HCT116 (cell line): ENCODE measurements at regions not wholly inside any gene's neighbourhood (a gene's known extent, or its start where the extent isn't known, plus 50 kb on each side); places are given as distances from the start of the nearest gene placed in this dataset.

Experiments
- ATAC-seq: fragments of 200-7000 bp; cut with Tn5 transposase; 2 replicates; pipeline ENCODE4 v1.9.1; 2020; ENCODE audit warnings: mild to moderate bottlenecking, moderate library complexity
- BruUV-seq: library from RNA; stranded (reverse); fragments of 400-500 nt; replicated peaks from 2 replicates; lab custom pipeline; 2021; lab: Mats Ljungman, UMichigan
- CTCF ChIA-PET: fragments of 300-600 bp; sonication (Branson Sonifier 250); formaldehyde crosslinking; loops from one replicate; lab custom pipeline; 2021; ENCODE audit warnings: antibody characterized with exemption; lab: Charles Lee
- POLR2A ChIA-PET: fragments of 300-600, 350-600 bp; sonication (Branson Sonifier 250); formaldehyde crosslinking; loops from one replicate; lab custom pipeline; 2021; ENCODE audit warnings: antibody characterized with exemption; lab: Charles Lee
- RAD21 ChIA-PET, 2 experiments: fragments of 300-600 bp; sonication (Branson Sonifier 250); formaldehyde crosslinking; loops; one replicate each; lab custom pipeline; 2023; ENCODE audit warnings: low total read pairs in 2 of 2; ENCODE audit not compliant: uncharacterized antibody in 2 of 2, unreplicated experiment in 2 of 2, low non-redundant PET in 1 of 2; lab: Charles Lee
- DNase-seq: peaks from one replicate; pipeline ENCODE4 v3.0.0-alpha.2; 2010; ENCODE audit warnings: low read depth, low spot score
- H2AFZ ChIP-seq: fragments of 200-600 bp; shearing (Covaris generic), sonication (generic); 2 replicates; pipeline ENCODE4 v1.6.1; 2017; ENCODE audit warnings: low read depth, mixed run types, mixed read lengths, antibody characterized with exemption, low read length; ENCODE audit not compliant: poor library complexity, severe bottlenecking
- H3K27ac ChIP-seq: 2 replicates; pipeline ENCODE4 v1.5.1; 2012; ENCODE audit warnings: low read depth, low read length
- H3K27me3 ChIP-seq: fragments of 200-600 bp; sonication (generic); 2 replicates; pipeline ENCODE4 v1.6.1; 2016; ENCODE audit warnings: mixed run types, low read length, mixed read lengths; ENCODE audit not compliant: insufficient read depth
- H3K36me3 ChIP-seq, 2 experiments: fragments of 200-500 bp in 1 of 2; fragments of 200-600 bp in 1 of 2; sonication (Bioruptor generic) in 1 of 2; sonication (generic) in 1 of 2; 2 replicates each; pipeline versions ENCODE4 v1.5.1 to v1.6.1; 2014 to 2016; ENCODE audit warnings: low read length in 2 of 2, inconsistent platforms in 1 of 2, mixed read lengths in 1 of 2, mixed run types in 1 of 2; ENCODE audit not compliant: insufficient read depth in 2 of 2, control insufficient read depth in 1 of 2
- H3K4me1 ChIP-seq, 2 experiments: fragments of 200-600 bp in 1 of 2; sonication (generic) in 1 of 2; 2 replicates each; pipeline versions ENCODE4 v1.5.1 to v1.6.1; 2012 to 2017; ENCODE audit warnings: low read length in 2 of 2, inconsistent platforms in 1 of 2, mild to moderate bottlenecking in 1 of 2, mixed read lengths in 1 of 2, mixed run types in 1 of 2, moderate library complexity in 1 of 2; ENCODE audit not compliant: insufficient read depth in 2 of 2, control insufficient read depth in 1 of 2
- H3K4me2 ChIP-seq: fragments of 200-600 bp; sonication (generic); 2 replicates; pipeline ENCODE4 v1.6.1; 2017; ENCODE audit warnings: mixed run types, low read length, mixed read lengths
- H3K4me3 ChIP-seq, 2 experiments: fragments of 200-600 bp in 1 of 2; sonication (generic) in 1 of 2; replicated peaks in 1 of 2; 2 replicates each; pipeline ENCODE4 v1.5.1; 2011 to 2016; ENCODE audit warnings: low read length in 2 of 2, control low read depth in 1 of 2, low read depth in 1 of 2, mild to moderate bottlenecking in 1 of 2, mixed read lengths in 1 of 2, mixed run types in 1 of 2
- H3K79me2 ChIP-seq: fragments of 200-600 bp; sonication (generic); 2 replicates; pipeline ENCODE4 v1.6.1; 2017; ENCODE audit warnings: mild to moderate bottlenecking, mixed run types, low read length, moderate library complexity, mixed read lengths; ENCODE audit not compliant: insufficient read depth
- H3K9ac ChIP-seq: fragments of 200-600 bp; sonication (generic); 2 replicates; pipeline ENCODE4 v1.6.1; 2016; ENCODE audit warnings: low read length, mixed read lengths
- H3K9me2 ChIP-seq: fragments of 200-600 bp; sonication (generic), shearing (Covaris generic); 2 replicates; pipeline ENCODE4 v1.6.1; 2017; ENCODE audit warnings: mixed run types, mild to moderate bottlenecking, moderate library complexity; ENCODE audit not compliant: insufficient read depth
- H3K9me3 ChIP-seq, 2 experiments: fragments of 200-500 bp in 1 of 2; fragments of 200-600 bp in 1 of 2; sonication (Bioruptor generic) in 1 of 2; sonication (generic) in 1 of 2; 2 replicates each; pipeline ENCODE4 v1.6.1; 2014 to 2017; ENCODE audit warnings: low read length in 2 of 2, mixed read lengths in 2 of 2, inconsistent platforms in 1 of 2, low read depth in 1 of 2, mild to moderate bottlenecking in 1 of 2, mixed run types in 1 of 2, moderate library complexity in 1 of 2; ENCODE audit not compliant: control insufficient read depth in 1 of 2, insufficient read depth in 1 of 2
- H4K20me1 ChIP-seq: fragments of 200-600 bp; sonication (generic), shearing (Covaris generic); 2 replicates; pipeline ENCODE4 v1.6.1; 2017; ENCODE audit warnings: mixed run types, mild to moderate bottlenecking, moderate library complexity; ENCODE audit not compliant: insufficient read depth
- ATF3 ChIP-seq: IDR thresholded peaks from 2 replicates; pipeline ENCODE4 v1.6.1; 2012
- CBX3 ChIP-seq: IDR thresholded peaks from 2 replicates; pipeline ENCODE4 v1.6.1; 2012; ENCODE audit warnings: low read depth
- CEBPB ChIP-seq: IDR thresholded peaks from 2 replicates; pipeline ENCODE4 v1.6.1; 2012; ENCODE audit warnings: low read depth
- CTCF ChIP-seq, 3 experiments: fragments of 200-600 bp in 1 of 3; sonication (generic) in 1 of 3; IDR thresholded peaks in 2 of 3; conservative IDR thresholded peaks in 1 of 3; 2 replicates each; pipeline ENCODE4 v1.5.1; 2012 to 2017; ENCODE audit warnings: low read depth in 2 of 3, low read length in 2 of 3, antibody characterized with exemption in 1 of 3, borderline replicate concordance in 1 of 3, control low read depth in 1 of 3, mild to moderate bottlenecking in 1 of 3, mixed read lengths in 1 of 3, mixed run types in 1 of 3, moderate library complexity in 1 of 3; ENCODE audit not compliant: insufficient read depth in 1 of 3
- EGR1 ChIP-seq: IDR thresholded peaks from 2 replicates; pipeline ENCODE4 v1.6.1; 2012; ENCODE audit warnings: low read depth
- ELF1 ChIP-seq: IDR thresholded peaks from 2 replicates; pipeline ENCODE4 v1.6.1; 2012; ENCODE audit warnings: low read depth, borderline replicate concordance
- EZH2 ChIP-seq: fragments of 200-600 bp; sonication (generic); IDR thresholded peaks from 2 replicates; pipeline ENCODE4 v1.6.1; 2017; ENCODE audit warnings: antibody characterized with exemption, mixed run types
- EZH2phosphoT487 ChIP-seq: fragments of 200-600 bp; IDR thresholded peaks from 2 replicates; pipeline ENCODE4 v1.6.1; 2018; ENCODE audit warnings: antibody characterized with exemption, borderline replicate concordance
- FOSL1 ChIP-seq: IDR thresholded peaks from 2 replicates; pipeline ENCODE4 v1.6.1; 2012; ENCODE audit warnings: low read depth
- JUND ChIP-seq: IDR thresholded peaks from 2 replicates; pipeline ENCODE4 v1.6.1; 2012
- POLR2A ChIP-seq: IDR thresholded peaks from 2 replicates; pipeline ENCODE4 v1.7.0; 2011; ENCODE audit warnings: borderline replicate concordance; ENCODE audit not compliant: insufficient read depth, insufficient read length; ENCODE audit errors: extremely low read depth
- POLR2AphosphoS5 ChIP-seq: IDR thresholded peaks from 2 replicates; pipeline ENCODE4 v1.6.1; 2011; ENCODE audit warnings: mild to moderate bottlenecking, low read depth, low read length, moderate library complexity
- RAD21 ChIP-seq: IDR thresholded peaks from 2 replicates; pipeline ENCODE4 v1.6.1; 2012; ENCODE audit warnings: low read depth, mild to moderate bottlenecking
- REST ChIP-seq: IDR thresholded peaks from 2 replicates; pipeline ENCODE4 v1.6.1; 2012; ENCODE audit warnings: low read depth
- SIN3A ChIP-seq: IDR thresholded peaks from 2 replicates; pipeline ENCODE4 v1.6.1; 2012; ENCODE audit warnings: low read depth
- SP1 ChIP-seq: IDR thresholded peaks from 2 replicates; pipeline ENCODE4 v1.6.1; 2012; ENCODE audit warnings: low read depth
- SRF ChIP-seq: IDR thresholded peaks from 2 replicates; pipeline ENCODE4 v1.6.1; 2012; ENCODE audit warnings: low read depth
- TCF7L2 ChIP-seq: IDR thresholded peaks from 2 replicates; pipeline ENCODE4 v1.7.0; 2011; ENCODE audit warnings: borderline replicate concordance, inconsistent platforms; ENCODE audit not compliant: insufficient read depth, insufficient read length; ENCODE audit errors: extremely low read depth
- YY1 ChIP-seq: IDR thresholded peaks from 2 replicates; pipeline ENCODE4 v1.6.1; 2011; ENCODE audit warnings: low read length, low read depth, moderate library complexity, mild to moderate bottlenecking; ENCODE audit not compliant: insufficient replicate concordance; ENCODE audit errors: extremely low read depth
- intact Hi-C: fragments of 100-400 bp; cut with micrococcal nuclease; formaldehyde crosslinking; loops from 2 replicates; pipeline ENCODE4 v1.10.0; 2022
- TF ChIP-seq, protein P1 (sequence below): IDR thresholded peaks from 2 replicates; pipeline ENCODE4 v1.6.1; 2012

GRCh38 chr6:85005494-85005893 is 241.1 kb upstream of the TBX18 start:
- no TSS peak for BruUV-seq
- Histone ChIP-seq H3K9me3 (no peaks in the 10 kb centered on the region), H3K27me3 (peaks cover 10% of the 10 kb centered on the region; the same call in 1 of the 2 replicates), H3K9me2 (no peaks in the 10 kb centered on the region), H3K9ac (no peak overlapping the region), H3K4me2 (no peak overlapping the region), H3K4me3 (no peak overlapping the region), H3K36me3 (no peaks in the 10 kb centered on the region), H3K4me1 (no peaks in the 10 kb centered on the region), H2AFZ (no peak overlapping the region), H4K20me1 (no peaks in the 10 kb centered on the region), H3K79me2 (no peaks in the 10 kb centered on the region), H3K27ac (no peak overlapping the region)
- DNase-seq (no peak), ATAC-seq (no peak)
- RAD21 ChIA-PET = no interaction called here
- TF ChIP-seq ATF3 (no peak), EZH2phosphoT487 (no peak), TCF7L2 (no peak), SRF (no peak), EZH2 (no peak), CBX3 (no peak), POLR2AphosphoS5 (no peak), SP1 (no peak), JUND (no peak), REST (no peak), CEBPB (no peak), CTCF (IDR thresholded peaks at IDR 0.05 in 2 of 3, conservative IDR thresholded peaks at IDR 0.05 in 1 of 3; ENCODE audit: borderline replicate concordance in 1 of 3, insufficient read depth in 1 of 3, low read depth in 2 of 3, low read length in 2 of 3) (no peak), FOSL1 (no peak), ELF1 (no peak), SIN3A (no peak), RAD21 (no peak), EGR1 (no peak), POLR2A (no peak), YY1 (no peak)
- TF ChIP-seq, protein P1, sequence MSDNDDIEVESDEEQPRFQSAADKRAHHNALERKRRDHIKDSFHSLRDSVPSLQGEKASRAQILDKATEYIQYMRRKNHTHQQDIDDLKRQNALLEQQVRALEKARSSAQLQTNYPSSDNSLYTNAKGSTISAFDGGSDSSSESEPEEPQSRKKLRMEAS = no peak
- POLR2A ChIA-PET = no interaction called here
- intact Hi-C loops = no loop called here
- CTCF ChIA-PET = no interaction called here
